ENCODE measurements at regions not wholly inside any gene's neighbourhood (a gene's known extent, or its start where the extent isn't known, plus 50 kb on each side); places are given as distances from the start of the nearest gene placed in this dataset.
A peak's percentile ranks its signal among the peaks of the same experiment; 100 is the strongest.

GRCh38 chr3:195004512-195005250 lies 266.3 kb downstream of the XXYLT1 start:
- H3K27ac Mint-ChIP-seq: no peak overlapping the region

GRCh38 chr3:195005251-195005620 lies 265.7 kb downstream of the XXYLT1 start:
- peaks cover 30% of the 10 kb centered on the region for H3K4me1 Mint-ChIP-seq (ENCODE audit: unreplicated experiment)
- H3K27me3 Mint-ChIP-seq: peaks cover 16% of the 10 kb centered on the region
- no peaks in the 10 kb centered on the region for H3K36me3 Mint-ChIP-seq
- H3K27ac Mint-ChIP-seq: no peak overlapping the region
- H3K9me3 Mint-ChIP-seq: peaks cover 6% of the 10 kb centered on the region
- no peak overlapping the region for H3K4me3 Mint-ChIP-seq
- TF ChIP-seq CTCF (conservative IDR thresholded peaks at IDR 0.05): no peak
- peak; percentile 50 for DNase-seq (ENCODE audit: extremely low spot score, unreplicated experiment)

More at GRCh38 chr3:195004512-195005250, 266.3 kb downstream of the XXYLT1 start:
- peak; percentile 39 for DNase-seq (ENCODE audit: extremely low spot score, unreplicated experiment)
- peaks cover 6% of the 10 kb centered on the region for H3K9me3 Mint-ChIP-seq
- H3K4me3 Mint-ChIP-seq: no peak overlapping the region
- peaks cover 19% of the 10 kb centered on the region for H3K27me3 Mint-ChIP-seq
- TF ChIP-seq CTCF (conservative IDR thresholded peaks at IDR 0.05): no peak
- H3K36me3 Mint-ChIP-seq: no peaks in the 10 kb centered on the region
- H3K4me1 Mint-ChIP-seq (ENCODE audit: unreplicated experiment): peaks cover 30% of the 10 kb centered on the region

GRCh38 chr3:195005759-195006510 lies 265.0 kb downstream of the XXYLT1 start:
- no peak overlapping the region for H3K27ac Mint-ChIP-seq
- H3K4me1 Mint-ChIP-seq (ENCODE audit: unreplicated experiment): peaks cover 30% of the 10 kb centered on the region
- peak; percentile 58 for DNase-seq (ENCODE audit: extremely low spot score, unreplicated experiment)
- peaks cover 6% of the 10 kb centered on the region for H3K9me3 Mint-ChIP-seq
- no peak for TF ChIP-seq CTCF (conservative IDR thresholded peaks at IDR 0.05)
- peaks cover 16% of the 10 kb centered on the region for H3K27me3 Mint-ChIP-seq
- no peak overlapping the region for H3K4me3 Mint-ChIP-seq
- H3K36me3 Mint-ChIP-seq: no peaks in the 10 kb centered on the region

GRCh38 chr3:195007151-195007550 lies 263.8 kb downstream of the XXYLT1 start:
- Mint-ChIP-seq H3K36me3 (no peaks in the 10 kb centered on the region), H3K4me3 (no peak overlapping the region), H3K27ac (peak overlapping the region; percentile 46), H3K9me3 (peaks cover 6% of the 10 kb centered on the region), H3K27me3 (peaks cover 13% of the 10 kb centered on the region), H3K4me1 (ENCODE audit: unreplicated experiment) (peaks cover 22% of the 10 kb centered on the region)
- no peak for TF ChIP-seq CTCF (conservative IDR thresholded peaks at IDR 0.05)
- no peak for DNase-seq (ENCODE audit: extremely low spot score, unreplicated experiment)

GRCh38 chr3:195007766-195008165 lies 263.2 kb downstream of the XXYLT1 start:
- Mint-ChIP-seq H3K9me3 (peaks cover 6% of the 10 kb centered on the region), H3K4me3 (peak overlapping the region; percentile 7), H3K36me3 (no peaks in the 10 kb centered on the region), H3K4me1 (ENCODE audit: unreplicated experiment) (peaks cover 16% of the 10 kb centered on the region), H3K27me3 (peaks cover 13% of the 10 kb centered on the region), H3K27ac (peak overlapping the region; percentile 46)
- no peak for TF ChIP-seq CTCF (conservative IDR thresholded peaks at IDR 0.05)
- no peak for DNase-seq (ENCODE audit: extremely low spot score, unreplicated experiment)
